ENCODE measurements at regions not wholly inside any gene's neighbourhood (a gene's known extent, or its start where the extent isn't known, plus 50 kb on each side); places are given as distances from the start of the nearest gene placed in this dataset.
A peak's percentile ranks its signal among the peaks of the same experiment; 100 is the strongest.

DNA sequence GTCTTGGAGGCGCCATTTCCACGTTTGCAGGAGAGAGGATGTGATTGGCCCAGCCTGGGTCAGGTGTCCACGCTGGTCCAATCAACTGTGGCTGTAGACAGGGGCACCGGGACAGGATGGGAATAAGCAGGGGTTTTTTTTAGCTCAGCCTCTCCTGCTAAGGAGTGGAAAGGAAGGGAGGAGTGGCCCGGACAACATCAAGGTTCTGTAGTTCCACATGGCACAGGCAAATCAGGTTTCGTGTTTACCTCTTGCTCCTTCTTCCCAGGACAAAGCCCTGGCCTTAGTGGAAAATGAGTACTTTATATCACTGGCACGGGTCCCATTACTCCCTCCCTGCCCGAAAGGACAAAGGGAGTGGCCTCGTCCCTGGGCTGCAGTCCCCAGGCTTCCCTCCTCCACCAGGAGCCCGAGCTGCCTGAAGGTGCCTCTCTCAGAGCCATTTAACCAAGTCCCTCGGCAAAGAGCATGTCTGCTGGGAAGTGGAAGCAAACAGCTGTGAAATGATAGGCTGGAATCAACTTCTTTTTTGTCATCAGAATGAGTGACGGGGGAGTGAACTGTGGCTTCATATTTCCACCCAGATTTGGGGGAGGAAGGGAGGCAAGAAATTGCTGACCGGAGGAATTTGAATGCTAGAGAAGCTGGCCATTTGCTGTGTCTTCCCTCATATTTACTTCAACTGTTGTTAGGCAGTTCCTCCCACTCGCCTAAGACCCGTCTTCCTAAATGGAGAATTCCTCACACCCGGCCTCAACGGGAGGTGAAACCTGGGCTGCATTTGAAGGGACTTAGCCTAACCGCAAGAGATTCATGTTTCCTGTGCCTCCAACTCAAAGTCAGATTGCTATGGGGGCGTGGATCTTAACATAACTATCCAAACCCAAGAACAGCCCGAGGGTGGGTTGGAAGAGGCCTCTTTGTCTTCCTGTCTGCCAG lies 84.9 kb upstream of the SLC44A3 start:
- 37% methylated on average over 20 of the region's 20 CpGs for WGBS

DNA sequence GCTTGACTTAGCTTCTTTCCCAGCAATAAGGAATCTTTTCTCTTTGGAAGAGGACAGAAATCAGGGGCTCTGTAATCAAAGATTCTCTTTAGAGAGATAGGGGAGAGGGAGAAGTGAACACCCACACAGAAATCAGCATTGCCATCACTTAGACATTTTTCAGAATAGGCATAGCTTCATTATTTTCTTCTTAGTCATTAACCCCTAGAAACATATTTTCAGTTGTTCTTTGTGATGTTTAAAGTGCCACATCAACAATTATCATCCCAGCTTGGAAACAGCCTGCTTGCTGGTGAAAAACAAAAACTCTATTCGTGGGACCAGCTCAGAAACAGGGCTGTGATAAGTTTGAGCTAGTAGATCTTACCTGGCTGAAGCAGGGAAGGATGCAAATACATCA lies 88.3 kb upstream of the SLC44A3 start:
- WGBS = 84% methylated on average over 1 of the region's 1 CpG
- intact Hi-C loops (cut with DNase I) = no loop called here
- H3K4me3 ChIP-seq (ENCODE audit: low read length) = no peak overlapping the region
- H3K27me3 ChIP-seq (ENCODE audit: control insufficient read depth, insufficient read depth) = no peaks in the 10 kb centered on the region
- no peak for DNase-seq
- H3K27ac ChIP-seq (ENCODE audit: low read length) = no peak overlapping the region
- no peaks in the 10 kb centered on the region for H3K9me3 ChIP-seq (ENCODE audit: control insufficient read depth, low read length)
- ATAC-seq = no peak
- H3K4me1 ChIP-seq (ENCODE audit: control insufficient read depth, insufficient read depth, low read length) = peaks cover 4% of the 10 kb centered on the region

More for the DNA sequence above, 84.9 kb upstream of the SLC44A3 start:
- Histone ChIP-seq H3K27ac (ENCODE audit: low read length) (peak overlapping the region; percentile 9), H3K4me3 (ENCODE audit: low read length) (no peak overlapping the region), H3K27me3 (ENCODE audit: control insufficient read depth, insufficient read depth) (no peaks in the 10 kb centered on the region), H3K9me3 (ENCODE audit: control insufficient read depth, low read length) (no peaks in the 10 kb centered on the region), H3K4me1 (ENCODE audit: control insufficient read depth, insufficient read depth, low read length) (peaks cover 4% of the 10 kb centered on the region)
- peak; percentile 73 to 90 for ATAC-seq
- intact Hi-C loops (cut with DNase I) = no loop called here
- peak; percentile 57 to 76 (median 68) for DNase-seq

DNA sequence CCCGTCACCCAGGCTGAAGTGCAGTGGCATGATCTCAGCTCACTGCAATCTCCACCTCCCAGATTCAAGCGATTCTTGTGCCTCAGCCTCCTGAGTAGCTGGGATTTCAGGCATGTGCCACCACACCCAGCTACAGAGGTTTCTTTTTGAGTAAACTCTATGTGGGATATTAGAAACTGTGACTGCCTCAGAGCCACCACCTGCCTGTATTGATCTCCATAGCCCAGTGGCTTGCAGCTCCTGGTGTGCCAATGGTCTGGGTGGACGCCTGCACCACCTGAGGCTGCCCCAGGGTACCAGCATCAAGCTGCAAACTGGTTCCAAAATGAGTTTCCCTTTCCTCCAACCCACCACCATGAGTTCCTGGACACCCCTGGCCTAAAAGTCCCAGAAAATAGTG lies 89.7 kb upstream of the SLC44A3 start:
- intact Hi-C loops (cut with DNase I) = no loop called here
- 97% methylated on average over 3 of the region's 3 CpGs for WGBS
- Histone ChIP-seq H3K4me3 (ENCODE audit: low read length) (no peak overlapping the region), H3K9me3 (ENCODE audit: control insufficient read depth, low read length) (no peaks in the 10 kb centered on the region), H3K4me1 (ENCODE audit: control insufficient read depth, insufficient read depth, low read length) (peaks cover 4% of the 10 kb centered on the region), H3K27ac (ENCODE audit: low read length) (no peak overlapping the region), H3K27me3 (ENCODE audit: control insufficient read depth, insufficient read depth) (no peaks in the 10 kb centered on the region)
- ATAC-seq (no peak), DNase-seq (no peak)

DNA sequence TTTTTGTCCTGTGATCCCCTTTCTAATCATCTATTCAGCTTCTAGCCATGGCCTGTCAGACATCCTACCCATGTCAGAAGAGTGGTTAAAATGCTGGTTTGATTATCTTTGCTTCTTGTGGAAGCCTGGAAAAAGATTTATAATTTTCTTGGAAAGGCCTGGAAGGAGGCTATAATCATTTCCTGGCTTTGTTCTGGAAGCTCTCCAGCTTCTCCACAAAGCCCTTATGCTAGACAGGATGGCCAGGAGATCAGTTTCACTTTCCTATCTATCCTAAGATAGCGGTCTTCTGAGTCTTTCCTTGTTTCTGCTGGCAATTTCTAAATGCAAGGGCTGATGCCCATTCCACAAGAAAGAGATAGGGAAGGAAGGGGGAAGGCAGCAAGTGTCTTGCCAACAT lies 90.9 kb upstream of the SLC44A3 start:
- ATAC-seq (peak; percentile 86 to 90), DNase-seq (no peak)
- Histone ChIP-seq H3K9me3 (ENCODE audit: control insufficient read depth, low read length) (no peaks in the 10 kb centered on the region), H3K27me3 (ENCODE audit: control insufficient read depth, insufficient read depth) (no peaks in the 10 kb centered on the region), H3K4me1 (ENCODE audit: control insufficient read depth, insufficient read depth, low read length) (no peaks in the 10 kb centered on the region), H3K4me3 (ENCODE audit: low read length) (no peak overlapping the region), H3K27ac (ENCODE audit: low read length) (no peak overlapping the region)
- intact Hi-C loops (cut with DNase I) = no loop called here
- 36% methylated on average over 1 of the region's 1 CpG for WGBS

DNA sequence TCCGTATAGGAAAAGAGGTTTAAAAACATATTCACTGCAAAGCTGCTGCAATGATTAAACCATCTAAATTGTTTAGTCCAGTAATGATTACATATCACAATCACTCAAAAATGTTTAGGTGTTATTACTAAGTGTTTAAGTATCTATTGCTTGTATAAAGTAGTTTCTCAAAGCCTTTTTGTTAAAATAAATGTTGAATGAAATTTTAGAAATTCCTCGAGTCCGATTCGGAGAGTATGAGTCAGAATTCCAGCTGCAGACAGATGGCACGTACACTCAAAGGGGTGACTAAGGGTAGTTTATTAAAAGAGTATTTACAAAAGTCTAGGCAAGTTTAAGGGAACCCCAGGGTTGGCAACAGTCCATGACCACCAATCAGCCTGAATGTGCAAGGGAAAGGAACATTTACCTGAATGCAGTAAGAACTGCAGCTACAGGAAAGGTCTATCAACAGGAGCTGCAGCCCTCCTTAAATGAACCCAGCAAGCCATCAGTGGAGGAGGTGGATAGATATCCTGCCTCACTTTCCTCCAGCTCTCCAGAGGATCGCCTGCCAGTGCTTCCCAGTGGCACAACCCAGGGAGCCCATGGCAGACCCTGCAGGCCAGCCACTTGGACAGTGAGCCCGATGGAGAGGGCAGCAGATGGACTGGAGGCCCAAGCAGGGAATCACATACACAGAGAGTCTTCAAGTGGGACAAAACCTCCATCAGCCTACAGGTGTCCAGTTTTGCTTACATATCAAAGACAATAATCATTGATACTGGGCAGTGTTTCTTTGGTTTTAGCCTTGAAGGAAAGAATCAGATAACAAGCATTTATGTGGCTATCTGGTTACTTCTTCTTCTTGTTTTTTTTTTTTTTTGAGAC lies 92.1 kb upstream of the SLC44A3 start:
- Histone ChIP-seq H3K27ac (ENCODE audit: low read length) (no peak overlapping the region), H3K9me3 (ENCODE audit: control insufficient read depth, low read length) (no peaks in the 10 kb centered on the region), H3K4me3 (ENCODE audit: low read length) (no peak overlapping the region), H3K27me3 (ENCODE audit: control insufficient read depth, insufficient read depth) (no peaks in the 10 kb centered on the region), H3K4me1 (ENCODE audit: control insufficient read depth, insufficient read depth, low read length) (no peaks in the 10 kb centered on the region)
- intact Hi-C loops (cut with DNase I) = no loop called here
- ATAC-seq (no peak), DNase-seq (peak in 1 of 3 donors; percentile 25)
- WGBS = 72% methylated on average over 7 of the region's 7 CpGs

DNA sequence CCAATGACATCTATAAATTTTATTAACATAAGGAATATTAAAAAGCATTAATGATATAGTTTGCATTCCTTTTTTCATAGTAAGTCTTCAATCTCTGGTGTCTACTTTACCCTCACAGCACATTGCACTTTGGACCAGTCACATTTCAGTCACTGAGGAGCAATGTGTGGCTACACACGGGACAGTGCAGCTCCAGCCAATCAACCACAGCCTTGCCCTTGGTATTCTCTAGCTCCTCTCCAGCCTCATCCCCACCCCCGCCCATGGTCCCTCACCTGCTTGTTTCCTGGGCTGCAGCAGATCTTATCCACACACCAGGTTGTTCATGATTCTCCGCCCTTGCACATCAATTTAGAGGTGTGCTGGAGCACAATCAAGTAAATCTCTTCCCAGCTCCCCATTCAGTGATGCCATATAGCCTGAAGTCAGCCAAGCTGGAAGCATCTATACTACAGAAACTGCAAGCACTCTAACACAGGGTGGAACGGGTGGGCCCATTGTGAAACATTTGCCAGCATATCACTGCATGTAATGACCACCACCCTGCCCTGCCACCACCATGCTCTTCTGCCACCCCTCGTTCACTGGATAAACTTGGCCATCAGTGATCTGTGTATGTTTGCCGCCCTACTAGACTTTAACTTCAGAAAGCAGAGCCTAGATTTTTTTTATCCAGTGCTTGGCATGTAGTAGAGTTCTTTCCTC lies 93.0 kb upstream of the SLC44A3 start:
- ATAC-seq (no peak), DNase-seq (no peak)
- 93% methylated on average over 6 of the region's 6 CpGs for WGBS
- Histone ChIP-seq H3K9me3 (ENCODE audit: control insufficient read depth, low read length) (no peaks in the 10 kb centered on the region), H3K27ac (ENCODE audit: low read length) (no peak overlapping the region), H3K27me3 (ENCODE audit: control insufficient read depth, insufficient read depth) (no peaks in the 10 kb centered on the region), H3K4me1 (ENCODE audit: control insufficient read depth, insufficient read depth, low read length) (no peaks in the 10 kb centered on the region), H3K4me3 (ENCODE audit: low read length) (no peak overlapping the region)
- intact Hi-C loops (cut with DNase I) = no loop called here

DNA sequence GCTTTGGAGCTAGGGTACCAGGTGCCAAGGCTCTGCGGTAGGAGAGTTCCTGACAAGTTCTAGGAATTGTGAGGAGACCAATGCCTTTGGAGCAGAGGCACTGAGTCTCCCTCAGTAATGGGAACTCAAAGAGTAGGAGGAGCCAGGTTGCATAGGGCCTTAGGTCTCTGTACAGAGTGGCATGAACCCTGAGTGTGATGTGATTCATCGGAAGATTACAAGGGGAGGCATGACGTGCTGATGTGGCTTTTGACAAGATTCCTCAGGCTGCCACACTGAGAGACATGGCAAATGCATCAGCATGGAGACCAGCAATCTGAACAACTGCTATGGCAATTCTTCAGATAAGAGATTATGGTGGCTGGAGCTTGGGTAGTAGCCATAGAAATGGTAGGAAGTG lies 94.6 kb upstream of the SLC44A3 start:
- DNase-seq = no peak
- 92% methylated on average over 3 of the region's 3 CpGs for WGBS
- no peak overlapping the region for H3K4me3 ChIP-seq (ENCODE audit: low read length)
- intact Hi-C loops (cut with DNase I) = no loop called here
- H3K9me3 ChIP-seq (ENCODE audit: control insufficient read depth, low read length) = no peaks in the 10 kb centered on the region
- H3K4me1 ChIP-seq (ENCODE audit: control insufficient read depth, insufficient read depth, low read length) = no peaks in the 10 kb centered on the region
- no peak overlapping the region for H3K27ac ChIP-seq (ENCODE audit: low read length)
- no peak for ATAC-seq
- H3K27me3 ChIP-seq (ENCODE audit: control insufficient read depth, insufficient read depth) = no peaks in the 10 kb centered on the region

GRCh38 chr1:94723894-94724293 lies 96.3 kb upstream of the SLC44A3 start:
- WGBS = 92% methylated on average over 6 of the region's 6 CpGs
- Histone ChIP-seq H3K4me1 (ENCODE audit: control insufficient read depth, insufficient read depth, low read length) (no peaks in the 10 kb centered on the region), H3K27me3 (ENCODE audit: control insufficient read depth, insufficient read depth) (no peaks in the 10 kb centered on the region)

DNA sequence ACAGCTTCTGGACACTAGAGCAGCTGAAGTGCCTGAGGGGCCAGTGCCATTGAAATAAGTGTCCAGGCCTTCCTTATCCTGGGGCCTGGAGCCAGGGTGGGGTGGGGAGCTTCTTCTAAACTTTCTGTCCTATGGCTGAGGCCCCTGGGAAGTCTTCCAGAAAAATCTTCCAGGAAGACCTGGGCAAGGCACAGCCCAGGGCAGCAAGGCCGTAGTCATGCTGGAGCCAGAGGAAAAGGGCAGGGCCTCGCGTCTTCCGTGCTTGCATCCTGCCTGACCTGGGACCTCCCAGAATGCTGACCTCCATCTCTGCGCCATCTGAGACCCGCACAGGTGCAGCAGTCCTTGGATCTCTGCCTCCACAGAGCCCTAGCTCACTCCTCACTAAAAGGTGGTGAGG lies 96.7 kb upstream of the SLC44A3 start:
- peak; percentile 18 to 64 for ATAC-seq
- Histone ChIP-seq H3K27me3 (ENCODE audit: control insufficient read depth, insufficient read depth) (no peaks in the 10 kb centered on the region), H3K4me1 (ENCODE audit: control insufficient read depth, insufficient read depth, low read length) (no peaks in the 10 kb centered on the region), H3K27ac (ENCODE audit: low read length) (no peak overlapping the region), H3K9me3 (ENCODE audit: control insufficient read depth, low read length) (no peaks in the 10 kb centered on the region), H3K4me3 (ENCODE audit: low read length) (no peak overlapping the region)
- no peak for DNase-seq
- intact Hi-C loops (cut with DNase I) = no loop called here
- 64% methylated on average over 6 of the region's 6 CpGs for WGBS

More at GRCh38 chr1:94723894-94724293, 96.3 kb upstream of the SLC44A3 start:
- Histone ChIP-seq H3K4me3 (ENCODE audit: low read length) (no peak overlapping the region), H3K27ac (ENCODE audit: low read length) (no peak overlapping the region), H3K9me3 (ENCODE audit: control insufficient read depth, low read length) (no peaks in the 10 kb centered on the region)
- DNase-seq = no peak
- no peak for ATAC-seq
- intact Hi-C loops (cut with DNase I) = no loop called here

- Histone ChIP-seq H3K27ac (ENCODE audit: low read length) (no peak overlapping the region), H3K4me3 (ENCODE audit: low read length) (no peak overlapping the region), H3K9me3 (ENCODE audit: control insufficient read depth, low read length) (no peaks in the 10 kb centered on the region), H3K4me1 (ENCODE audit: control insufficient read depth, insufficient read depth, low read length) (no peaks in the 10 kb centered on the region), H3K27me3 (ENCODE audit: control insufficient read depth, insufficient read depth) (no peaks in the 10 kb centered on the region)
- DNase-seq (no peak), ATAC-seq (no peak)
- 92% methylated on average over 4 of the region's 4 CpGs for WGBS
- intact Hi-C loops (cut with DNase I) = no loop called here
These were observed 98.0 kb upstream of the SLC44A3 start for GRCh38 chr1:94722181-94722580.
